HG02943 (cell line): ENCODE measurements at regions not wholly inside any gene's neighbourhood (a gene's known extent, or its start where the extent isn't known, plus 50 kb on each side); places are given as distances from the start of the nearest gene placed in this dataset.

ENCODE experiments used
- ATAC-seq: cut with Tn5 transposase; IDR thresholded peaks from one replicate; pipeline ENCODE4 v1.9.1; 2021; ENCODE audit warnings: mild to moderate bottlenecking, low read depth, moderate library complexity; ENCODE audit not compliant: unreplicated experiment

DNA sequence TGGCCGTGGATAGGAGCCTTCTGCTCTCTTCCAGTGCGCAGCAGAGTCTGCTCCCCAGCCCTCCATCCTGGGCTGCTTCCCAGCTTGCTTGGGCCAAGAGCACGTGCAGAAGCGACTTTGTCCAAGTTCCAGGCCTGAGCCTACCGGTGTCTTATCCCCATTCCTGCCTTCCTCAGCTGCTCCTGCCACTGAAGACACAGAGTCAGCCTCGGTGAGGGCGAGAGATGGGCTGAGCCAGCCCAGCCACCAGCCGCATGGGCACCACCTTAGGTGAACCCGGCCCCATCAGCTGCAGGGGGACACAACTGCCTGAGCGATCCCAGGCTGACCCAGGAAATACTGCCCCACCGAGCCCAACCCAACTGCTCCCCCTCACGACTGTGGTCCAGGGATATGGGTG is 847.8 kb downstream of the TBC1D22A start:
- ATAC-seq: no peak

DNA sequence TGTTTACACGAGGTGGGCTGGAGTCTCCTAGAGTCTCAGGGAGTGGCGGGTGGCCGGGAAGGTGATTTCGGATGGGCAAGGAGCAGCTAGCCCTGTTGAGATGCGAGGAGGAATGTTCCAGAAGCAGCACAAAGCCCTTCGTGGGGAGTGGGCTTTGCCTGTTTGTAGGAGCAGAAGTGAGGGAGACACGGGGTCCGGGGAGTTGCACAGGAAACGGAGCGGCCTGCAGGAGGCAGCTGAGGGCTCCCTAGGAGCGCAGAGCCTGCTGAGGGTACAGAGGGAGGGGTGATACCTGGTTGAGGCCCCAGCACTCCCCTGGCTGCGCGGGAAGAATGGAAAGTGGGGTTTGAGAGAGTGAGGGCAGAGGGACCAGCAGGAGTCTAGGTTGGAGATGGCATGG is 847.2 kb downstream of the TBC1D22A start:
- no peak for ATAC-seq

DNA sequence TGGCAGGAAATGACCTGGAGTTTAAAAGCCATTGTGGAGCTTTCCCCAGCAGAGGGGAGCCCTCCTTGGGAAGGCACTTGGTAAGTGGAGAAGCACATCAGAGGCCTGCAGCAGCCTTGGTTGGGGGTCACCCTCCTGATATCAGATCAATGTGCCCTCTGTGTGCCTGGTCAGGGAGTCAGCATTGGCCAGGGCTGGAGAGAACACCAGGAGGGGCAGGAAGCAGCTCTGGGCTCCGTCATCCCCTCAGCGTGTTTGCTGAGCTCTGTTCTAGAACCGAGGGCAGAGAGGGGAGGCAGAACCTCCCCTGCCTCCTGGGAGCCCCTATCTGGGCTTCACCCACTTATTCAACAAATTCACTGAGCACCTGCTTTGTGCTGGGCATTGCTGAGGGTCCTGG is 846.0 kb downstream of the TBC1D22A start:
- ATAC-seq: no peak

DNA sequence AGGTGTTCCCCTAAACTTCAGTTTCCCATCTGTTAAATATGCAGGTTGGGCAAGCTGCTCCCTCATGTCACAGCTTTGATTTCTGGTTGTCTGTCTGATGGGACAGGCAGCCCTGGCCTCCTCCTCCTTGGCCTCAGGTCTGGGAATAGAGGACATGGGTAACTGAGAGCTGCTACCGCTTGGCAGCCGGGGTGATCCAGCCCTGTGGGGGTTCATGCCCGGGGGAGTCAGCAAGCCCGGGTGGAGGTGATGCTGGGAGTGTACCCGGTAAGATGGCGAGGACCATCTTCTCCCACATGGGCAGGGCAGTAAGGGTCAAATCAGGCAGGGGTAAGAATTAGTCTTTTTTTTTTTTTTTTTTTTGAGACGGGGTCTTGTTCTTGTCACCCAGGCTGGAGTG is 845.0 kb downstream of the TBC1D22A start:
- no peak for ATAC-seq

DNA sequence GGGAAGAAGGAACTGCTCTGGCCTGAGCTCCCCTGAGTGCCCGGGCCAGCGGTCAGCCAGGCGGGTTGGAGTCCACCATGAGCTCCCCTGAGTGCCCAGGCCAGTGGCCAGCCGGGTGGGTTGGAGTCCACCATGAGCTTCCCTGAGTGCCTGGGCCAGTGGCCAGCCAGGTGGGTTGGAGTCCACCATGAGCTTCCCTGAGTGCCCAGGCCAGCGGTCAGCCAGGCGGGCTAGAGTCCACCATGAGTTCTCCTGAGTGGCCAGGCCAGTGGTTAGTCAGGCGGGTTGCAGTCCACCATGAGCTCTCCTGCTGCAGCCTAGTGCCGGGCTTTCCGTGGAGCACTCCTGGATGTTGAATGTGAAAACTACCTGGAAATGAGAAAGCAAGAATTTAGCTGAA is 844.0 kb downstream of the TBC1D22A start:
- ATAC-seq: no peak

DNA sequence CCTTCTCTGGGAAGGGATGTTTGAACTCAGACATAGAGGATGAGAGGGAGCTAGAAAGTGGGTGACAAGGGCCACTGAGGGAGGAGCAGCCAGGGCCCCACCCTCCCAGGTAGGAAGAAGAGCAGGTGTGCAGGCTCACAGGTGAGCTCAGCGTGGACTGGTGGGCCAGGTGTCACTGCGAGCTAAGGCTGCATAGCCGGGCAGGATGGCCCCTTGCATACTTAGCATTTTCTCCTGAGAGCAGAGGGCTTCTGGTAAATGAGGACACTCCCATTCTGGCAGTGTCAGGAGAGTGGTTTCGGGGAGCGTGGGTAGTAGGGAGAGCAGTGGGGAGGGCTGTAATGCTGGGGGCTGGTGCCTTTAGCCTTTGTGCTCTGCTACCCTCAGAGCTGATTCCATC is 843.4 kb downstream of the TBC1D22A start:
- no peak for ATAC-seq

DNA sequence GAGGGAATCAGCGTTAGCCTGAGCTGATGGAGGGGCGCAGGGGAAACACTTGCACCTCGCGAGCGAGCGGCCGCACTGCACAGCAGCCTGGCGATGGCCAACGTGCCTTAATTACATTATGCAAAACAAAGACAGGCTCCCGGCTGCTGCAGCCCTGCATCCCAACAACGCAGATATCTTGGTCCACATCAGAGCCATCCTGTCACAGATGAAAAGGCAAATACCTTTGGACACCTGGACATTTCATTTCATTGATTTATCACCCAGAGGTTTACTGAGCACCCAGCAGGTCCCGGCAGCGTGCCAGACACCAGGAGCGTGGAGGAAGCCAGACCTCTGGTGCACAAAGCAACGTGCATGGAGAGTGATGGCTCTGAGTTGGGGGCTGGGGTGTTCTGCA is 843.0 kb downstream of the TBC1D22A start:
- ATAC-seq: no peak

DNA sequence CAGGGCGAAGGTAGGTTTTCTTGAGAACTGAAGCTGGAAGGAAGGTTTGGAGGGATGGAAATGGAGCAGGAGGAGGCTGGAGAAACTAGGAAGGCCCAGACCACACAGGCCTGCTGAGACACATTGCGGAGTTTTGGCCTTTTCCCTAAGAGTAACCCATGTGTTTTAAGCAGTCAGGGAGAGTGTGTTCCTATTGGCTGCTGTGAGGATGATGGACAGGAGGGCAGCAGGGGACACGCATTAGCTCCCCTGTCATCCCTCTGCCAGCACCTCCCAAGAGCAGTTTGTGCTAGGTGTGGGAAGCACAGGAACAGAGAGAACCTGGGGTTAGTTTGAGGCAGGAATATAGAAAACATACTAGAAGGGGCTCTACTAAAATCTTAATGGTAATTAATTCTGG is 842.1 kb downstream of the TBC1D22A start:
- ATAC-seq: no peak

DNA sequence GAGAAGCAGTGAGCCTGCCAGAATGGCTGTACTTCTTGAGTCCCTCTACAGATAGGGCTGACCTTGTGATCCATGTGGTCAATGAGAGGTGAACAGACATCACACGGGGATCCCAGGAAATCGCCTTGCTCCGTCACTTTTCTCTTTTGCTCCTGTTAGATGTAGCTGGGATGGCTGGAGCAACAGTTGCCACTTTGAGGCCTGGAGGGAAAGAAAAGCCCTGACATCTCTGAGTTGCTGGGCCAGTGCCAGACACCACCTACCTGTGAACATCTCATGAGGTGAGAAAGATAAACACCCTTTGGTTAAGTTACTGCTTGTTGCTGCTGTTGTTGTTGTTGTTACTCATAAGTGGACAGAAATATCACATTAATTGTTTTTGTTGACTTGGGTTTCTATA is 840.3 kb downstream of the TBC1D22A start:
- ATAC-seq: no peak

DNA sequence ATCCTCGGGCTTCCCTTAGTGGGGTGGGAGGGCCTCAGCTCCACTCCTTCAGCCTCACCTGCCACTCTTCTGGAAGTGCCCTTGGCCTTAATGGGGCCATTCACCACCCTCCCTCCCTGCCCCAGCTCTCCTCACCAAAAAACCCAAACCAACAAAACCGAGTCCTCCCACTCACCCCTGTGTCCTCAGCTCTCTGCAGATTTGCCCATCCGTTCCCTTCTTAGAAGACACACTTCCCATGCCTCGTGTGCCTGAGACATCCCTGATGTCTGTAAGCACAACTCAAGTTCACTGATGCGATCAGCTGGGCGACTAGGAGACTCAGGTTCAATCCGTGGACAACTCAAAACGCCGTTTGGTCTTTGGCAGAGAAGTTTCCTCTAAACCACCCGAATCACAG is 839.2 kb downstream of the TBC1D22A start:
- ATAC-seq: no peak

DNA sequence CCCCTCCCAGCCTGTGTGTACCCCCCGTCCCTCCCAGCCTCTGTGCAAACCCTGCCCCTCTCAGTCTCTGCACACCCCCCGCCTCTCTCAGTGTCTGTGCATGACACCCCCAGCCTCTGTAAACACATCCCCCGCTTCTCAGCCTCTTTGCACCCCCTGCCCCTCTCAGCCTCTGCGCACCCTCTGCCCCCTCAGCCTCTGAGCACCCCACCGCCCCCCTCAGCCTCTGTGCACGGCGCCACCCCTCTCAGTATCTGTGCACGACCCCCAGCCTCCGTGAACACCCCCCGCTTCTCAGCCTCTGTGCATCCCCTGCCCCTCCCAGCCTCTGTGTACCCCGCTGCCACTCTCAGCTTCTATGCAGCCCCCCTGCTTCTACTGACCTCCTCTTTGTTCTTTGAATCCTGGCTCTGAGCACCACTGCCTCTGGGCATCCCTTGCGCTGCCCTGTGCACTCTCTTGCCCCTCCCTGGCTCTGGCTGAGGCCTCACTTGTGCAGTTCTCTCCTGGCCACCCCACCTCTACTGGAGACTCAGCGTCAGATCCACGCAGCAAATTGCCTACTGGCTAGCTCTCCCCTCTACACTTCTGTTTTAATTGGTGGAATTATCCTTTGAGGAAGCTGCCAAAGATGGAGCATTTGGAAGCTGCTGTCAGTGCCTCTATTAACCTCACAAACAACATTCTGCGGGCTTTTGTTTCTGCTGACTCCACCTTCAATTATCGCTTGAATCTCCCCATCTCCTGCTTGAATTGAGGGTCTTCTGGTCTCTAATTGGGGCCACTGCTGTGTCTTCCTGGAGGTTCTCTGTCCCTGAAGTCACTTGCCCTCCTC is 838.6 kb downstream of the TBC1D22A start:
- no peak for ATAC-seq

DNA sequence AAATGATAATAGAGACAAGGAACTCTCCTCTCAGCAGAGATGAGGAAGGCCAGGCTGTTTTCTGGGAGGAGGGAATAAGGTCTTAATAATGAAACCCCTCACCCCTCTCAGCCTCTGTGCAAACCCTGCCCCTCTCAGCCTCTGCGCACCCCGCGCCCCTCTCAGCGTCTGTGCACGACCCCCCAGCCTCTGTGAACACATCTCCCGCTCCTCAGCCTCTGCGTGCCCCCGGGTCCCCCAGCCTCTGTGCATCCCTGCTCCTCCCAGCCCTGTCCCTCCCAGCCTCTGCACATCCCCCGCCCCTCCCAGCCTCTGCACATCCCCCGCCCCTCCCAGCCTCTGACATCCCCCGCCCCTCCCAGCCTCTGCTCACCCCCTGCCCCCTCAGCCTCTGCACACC is 837.8 kb downstream of the TBC1D22A start:
- no peak for ATAC-seq

DNA sequence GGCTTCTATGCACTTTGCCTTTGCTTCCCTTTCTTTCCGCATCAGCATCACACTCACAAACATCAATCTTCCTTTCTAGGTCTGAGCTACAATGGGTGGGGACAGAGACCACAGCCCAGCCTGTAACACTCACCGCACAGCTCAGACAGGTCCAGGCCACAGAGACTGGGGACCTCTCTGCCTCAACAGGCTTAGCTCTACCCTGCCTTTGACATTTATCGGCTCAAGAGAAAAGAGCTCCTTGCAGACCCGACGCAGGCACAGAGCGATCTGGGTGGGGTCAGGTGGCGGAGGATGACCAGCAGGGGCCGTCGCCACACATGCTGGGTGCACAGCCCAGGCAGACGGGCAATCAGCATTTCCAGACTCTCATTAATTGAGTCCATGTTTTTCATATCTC is 837.3 kb downstream of the TBC1D22A start:
- ATAC-seq: no peak

DNA sequence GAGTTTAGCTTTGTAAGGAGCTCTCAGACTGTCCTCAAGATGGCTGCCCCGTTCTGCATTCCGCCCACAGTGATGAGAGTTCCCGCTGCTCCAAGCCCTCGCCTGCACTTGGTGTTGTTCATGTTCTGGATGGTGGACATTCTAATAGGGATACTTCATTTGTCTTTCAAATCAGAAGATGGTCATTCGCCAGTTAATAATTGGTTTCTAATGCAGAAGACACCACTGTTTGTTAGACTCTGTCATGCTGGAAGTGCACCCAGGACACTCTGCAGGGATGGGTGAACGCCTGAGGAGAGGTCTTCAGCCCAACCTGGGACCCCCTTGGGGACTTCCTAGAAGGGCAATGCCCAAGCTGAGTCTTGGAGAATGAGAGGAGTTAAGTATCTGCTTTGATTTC is 836.4 kb downstream of the TBC1D22A start:
- ATAC-seq: no peak

DNA sequence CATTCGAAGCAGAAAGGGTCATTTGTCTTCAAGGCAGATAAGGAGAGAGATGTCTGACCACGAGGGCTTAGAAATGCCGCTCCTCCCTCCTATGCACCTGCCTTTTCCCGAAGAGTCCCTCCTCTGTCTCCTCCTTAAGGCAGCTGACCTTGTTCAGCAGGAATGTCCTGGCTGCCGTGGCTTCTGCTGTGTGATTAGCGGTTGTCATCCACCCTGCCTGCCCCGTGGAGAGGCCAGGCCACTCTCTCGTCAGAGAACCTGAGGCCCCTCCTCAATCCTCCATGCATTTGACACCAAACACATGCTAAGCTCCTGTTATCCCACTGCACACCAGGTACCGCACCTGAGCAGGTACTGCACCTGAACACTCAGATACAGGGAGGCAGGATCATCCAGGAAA is 834.6 kb downstream of the TBC1D22A start:
- ATAC-seq: no peak

DNA sequence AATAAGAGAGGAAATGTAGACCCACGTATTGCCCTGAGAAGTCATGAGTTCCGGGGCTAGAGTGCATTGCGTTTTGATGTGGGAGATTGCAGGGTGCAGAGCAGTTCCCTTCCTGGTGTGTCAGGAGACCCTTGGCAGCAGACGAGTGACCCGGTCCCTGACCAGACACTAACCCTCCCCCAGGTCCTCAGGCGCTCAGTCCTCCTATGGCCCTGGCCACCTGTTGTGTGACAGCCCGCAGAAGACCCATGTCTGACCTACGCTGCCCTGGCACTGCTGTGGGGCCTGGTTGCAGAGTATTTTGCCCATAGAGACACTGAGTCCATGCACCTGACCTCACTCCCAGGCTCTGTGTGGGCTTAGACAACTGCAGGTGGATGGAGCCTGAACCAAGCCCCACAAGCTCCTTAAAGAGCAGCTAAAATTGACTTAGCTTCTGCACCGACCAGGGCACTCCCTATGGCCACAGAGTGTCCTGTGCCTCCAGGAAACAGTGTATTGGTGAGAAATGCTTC is 833.8 kb downstream of the TBC1D22A start:
- no peak for ATAC-seq

DNA sequence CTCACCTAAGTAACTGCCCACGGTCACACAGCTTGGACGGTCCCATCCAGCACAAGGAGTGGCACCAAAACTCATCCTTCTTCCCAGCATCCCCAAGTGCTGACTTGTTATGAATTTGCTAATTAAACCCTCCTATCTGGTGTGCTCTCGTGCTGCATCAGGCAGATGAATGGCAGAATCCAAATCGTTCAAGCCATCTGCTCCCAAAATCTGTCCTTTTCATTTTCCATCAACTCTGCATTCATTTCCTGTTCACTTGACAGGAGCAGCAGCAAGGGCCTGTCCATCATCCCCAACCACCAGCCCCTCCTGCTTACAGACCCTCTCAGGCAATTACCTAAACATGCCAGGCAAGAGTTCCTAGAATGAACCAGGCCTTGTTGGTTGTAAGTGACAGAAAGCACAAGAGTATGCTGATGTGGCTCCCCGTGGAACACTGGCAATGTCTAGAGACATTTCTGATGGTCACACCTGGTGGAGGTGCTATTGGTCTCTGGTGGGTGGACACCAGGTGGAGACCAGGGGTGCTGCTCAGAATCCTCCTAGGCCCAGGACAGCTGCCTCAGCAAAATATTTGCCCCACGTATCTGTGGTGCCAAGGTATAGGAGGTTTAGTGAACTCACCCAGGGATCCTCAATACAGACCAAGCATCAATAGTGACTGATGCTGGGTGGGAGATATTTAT is 832.5 kb downstream of the TBC1D22A start:
- no peak for ATAC-seq

DNA sequence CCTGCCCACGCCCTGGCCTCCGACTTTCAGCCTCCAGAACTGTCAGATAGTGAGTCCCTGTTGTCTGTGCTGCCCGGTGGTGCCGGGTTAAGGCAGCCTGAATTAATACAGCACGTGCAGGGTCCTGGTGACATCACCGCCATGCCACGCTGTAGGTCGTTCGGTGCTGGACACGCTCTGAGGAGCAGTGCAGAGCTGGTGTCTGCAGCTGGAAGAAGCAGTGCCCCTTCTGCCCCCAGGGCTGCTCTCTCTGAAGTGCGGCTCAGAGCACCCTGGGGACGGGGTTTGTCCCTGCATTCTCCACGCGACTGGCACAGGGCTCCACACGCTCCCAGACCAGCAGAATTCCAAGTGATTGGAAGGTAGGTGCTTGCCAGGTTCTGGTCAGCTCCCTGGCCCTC is 831.5 kb downstream of the TBC1D22A start:
- no peak for ATAC-seq

DNA sequence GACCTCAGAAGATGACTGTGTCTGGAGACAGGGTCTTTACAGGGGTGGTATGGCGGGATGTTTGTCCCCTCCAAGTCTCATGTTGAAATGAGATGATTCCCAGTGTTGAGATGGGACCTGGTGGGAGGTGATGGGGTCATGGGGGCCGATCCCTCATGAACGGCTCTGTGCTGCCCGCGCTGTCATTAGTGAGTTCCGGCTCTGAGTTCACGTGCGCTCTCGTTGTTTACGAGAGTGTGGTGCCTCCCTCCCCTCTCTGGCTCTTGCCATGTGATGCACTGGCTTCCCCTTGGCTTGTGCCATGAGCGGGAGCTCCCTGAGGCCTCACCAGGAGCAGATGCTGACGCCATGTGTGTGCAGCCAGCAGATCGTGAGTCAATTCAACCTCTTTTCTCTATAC is 830.8 kb downstream of the TBC1D22A start:
- ATAC-seq: no peak

DNA sequence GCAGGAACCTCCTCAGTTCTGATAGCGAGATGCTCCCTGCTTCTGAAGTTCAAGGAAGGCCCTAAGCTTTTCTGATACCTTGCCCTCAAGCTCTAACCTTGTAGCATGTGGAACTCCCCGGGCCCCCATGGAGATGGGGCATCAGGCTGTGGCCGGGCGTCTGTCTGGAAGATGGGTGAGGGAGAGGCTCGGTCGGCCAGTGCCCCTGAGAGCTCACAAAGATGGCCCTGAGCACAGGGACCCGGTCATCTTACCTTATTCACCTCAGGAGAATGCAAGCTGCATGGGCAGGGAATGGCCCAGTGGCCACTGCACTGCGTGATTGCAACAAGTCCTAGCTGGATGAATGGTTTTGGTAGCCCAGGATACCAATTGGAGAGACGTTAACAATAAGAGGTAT is 830.3 kb downstream of the TBC1D22A start:
- no peak for ATAC-seq

DNA sequence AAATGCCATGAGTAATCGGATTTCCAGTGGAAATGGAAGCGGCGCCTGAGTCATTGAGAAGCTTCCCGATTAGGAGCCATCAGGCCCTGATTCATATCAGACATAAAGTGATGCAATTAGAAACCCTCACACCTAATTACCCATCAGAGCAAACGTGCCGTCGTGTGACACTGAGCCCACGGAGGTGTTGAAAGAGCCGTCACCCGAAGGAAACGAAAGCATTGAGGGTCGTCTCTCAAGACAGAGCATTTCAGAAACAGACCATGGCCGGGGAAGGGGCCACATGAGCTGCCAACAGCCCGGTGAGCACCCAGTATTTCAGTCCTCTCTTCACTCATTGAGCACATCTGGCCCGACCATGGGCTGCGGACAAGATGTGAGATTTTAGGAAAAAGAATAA is 829.3 kb downstream of the TBC1D22A start:
- ATAC-seq: no peak

DNA sequence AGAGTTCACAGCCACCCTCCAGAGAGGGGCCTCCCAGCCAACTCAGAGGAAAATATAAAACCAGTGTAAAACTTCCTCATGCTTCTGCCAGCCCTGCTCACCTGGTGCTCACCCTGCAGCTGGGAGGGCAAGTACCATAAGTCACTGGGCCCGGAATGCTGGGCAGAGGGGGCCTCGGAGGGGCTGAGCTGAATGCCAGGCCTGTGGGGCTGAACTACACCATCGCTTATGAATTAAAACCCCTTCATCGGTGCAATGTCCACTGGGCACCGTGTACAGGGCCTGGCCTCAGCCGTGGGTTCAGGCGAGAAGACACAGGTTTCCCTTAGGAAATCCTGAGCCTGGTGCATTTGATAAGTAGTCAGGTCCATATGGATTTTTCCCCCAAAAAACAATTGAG is 828.6 kb downstream of the TBC1D22A start:
- ATAC-seq: no peak
